Fibroblast of lung (primary cell): ENCODE measurements at regions not wholly inside any gene's neighbourhood (a gene's known extent, or its start where the extent isn't known, plus 50 kb on each side); places are given as distances from the start of the nearest gene placed in this dataset.

Experiments
- DNase-seq, 2 donors: peaks; one replicate each; pipeline versions ENCODE4 v3.0.0 to v3.0.0-alpha.2; 2010; ENCODE audit warnings: low read depth in 2 of 2
- H2AFZ ChIP-seq: 2 replicates; pipeline ENCODE4 v1.5.1; 2012; ENCODE audit warnings: low read length, control low read depth, inconsistent platforms
- H3K27ac ChIP-seq: 2 replicates; pipeline ENCODE4 v1.5.1; 2011; ENCODE audit warnings: low read length, control low read depth; ENCODE audit not compliant: insufficient read depth
- H3K27me3 ChIP-seq: 2 replicates; pipeline ENCODE4 v1.5.1; 2011; ENCODE audit warnings: mild to moderate bottlenecking, low read length; ENCODE audit not compliant: control insufficient read depth, insufficient read depth
- H3K36me3 ChIP-seq: 2 replicates; pipeline ENCODE4 v1.5.1; 2011; ENCODE audit warnings: low read length; ENCODE audit not compliant: control insufficient read depth, insufficient read depth
- H3K4me1 ChIP-seq: 2 replicates; pipeline ENCODE4 v1.5.1; 2011; ENCODE audit warnings: low read length; ENCODE audit not compliant: control insufficient read depth, insufficient read depth; ENCODE audit errors: extremely low read depth
- H3K4me2 ChIP-seq: 2 replicates; pipeline ENCODE4 v1.5.1; 2011; ENCODE audit warnings: low read length, control low read depth; ENCODE audit not compliant: insufficient read depth; ENCODE audit errors: extremely low read depth
- H3K4me3 ChIP-seq, 4 experiments: fragments of 200-600 bp in 1 of 4; sonication (generic) in 1 of 4; replicated peaks in 1 of 4; 2 replicates each; pipeline ENCODE4 v1.5.1; 2011 to 2016; ENCODE audit warnings: low read length in 4 of 4, low read depth in 3 of 4, mild to moderate bottlenecking in 3 of 4, control low read depth in 2 of 4, inconsistent platforms in 1 of 4, mixed read lengths in 1 of 4; ENCODE audit not compliant: insufficient read depth in 1 of 4; ENCODE audit errors: control extremely low read depth in 1 of 4
- H3K79me2 ChIP-seq: 2 replicates; pipeline ENCODE4 v1.5.1; 2012; ENCODE audit warnings: mild to moderate bottlenecking, low read length, inconsistent platforms; ENCODE audit not compliant: control insufficient read depth, insufficient read depth
- H3K9ac ChIP-seq: 2 replicates; pipeline ENCODE4 v1.5.1; 2011; ENCODE audit warnings: mild to moderate bottlenecking, low read length, control low read depth; ENCODE audit not compliant: insufficient read depth
- H3K9me3 ChIP-seq: 2 replicates; pipeline ENCODE4 v1.5.1; 2012; ENCODE audit warnings: low read depth, low read length; ENCODE audit not compliant: control insufficient read depth, insufficient read depth
- H4K20me1 ChIP-seq: 2 replicates; pipeline ENCODE4 v1.5.1; 2011; ENCODE audit warnings: low read length; ENCODE audit not compliant: control insufficient read depth, insufficient read depth; ENCODE audit errors: extremely low read depth
- EZH2 ChIP-seq: IDR thresholded peaks from 2 replicates; pipeline ENCODE4 v1.5.1; 2012; ENCODE audit warnings: low read length, control low read depth, mild to moderate bottlenecking; ENCODE audit errors: missing control alignments
- TF ChIP-seq, protein P1 (sequence below), 2 donors: IDR thresholded peaks in 1 of 2; conservative IDR thresholded peaks in 1 of 2; 1 replicate in 1 of 2; 2 replicates in 1 of 2; pipeline ENCODE4 v1.5.1; 2011 to 2012; ENCODE audit warnings: low read length in 2 of 2, control low read depth in 1 of 2, inconsistent platforms in 1 of 2, low read depth in 1 of 2, mild to moderate bottlenecking in 1 of 2

DNA sequence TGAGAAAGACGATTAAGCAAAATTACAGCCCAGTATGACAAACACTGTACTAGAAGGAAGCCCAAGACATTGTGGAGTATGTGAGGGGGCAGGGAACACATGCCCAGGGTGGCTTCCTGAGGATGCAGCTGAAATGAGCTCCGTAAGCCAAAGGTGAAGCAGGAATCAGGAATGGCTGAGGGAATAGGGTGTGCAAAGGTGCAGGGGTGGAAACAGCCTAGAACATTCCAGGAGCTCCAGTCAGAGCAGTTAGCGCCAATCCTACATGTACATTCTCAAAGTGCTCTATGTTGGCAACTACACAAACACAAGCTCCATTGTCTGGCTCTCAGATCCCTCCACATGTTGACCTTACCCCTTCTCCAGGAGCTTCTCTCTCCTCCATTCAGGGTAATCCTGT, 257.9 kb downstream of the MAN2A1 start:
- H4K20me1 ChIP-seq = no peaks in the 10 kb centered on the region
- peaks cover 2% of the 10 kb centered on the region for H3K27me3 ChIP-seq
- no peak overlapping the region for H3K27ac ChIP-seq
- no peaks in the 10 kb centered on the region for H3K36me3 ChIP-seq
- no peaks in the 10 kb centered on the region for H3K9me3 ChIP-seq
- H3K9ac ChIP-seq = no peak overlapping the region
- no peaks in the 10 kb centered on the region for H3K4me1 ChIP-seq
- H3K4me2 ChIP-seq = no peak overlapping the region
- TF ChIP-seq, protein P1, sequence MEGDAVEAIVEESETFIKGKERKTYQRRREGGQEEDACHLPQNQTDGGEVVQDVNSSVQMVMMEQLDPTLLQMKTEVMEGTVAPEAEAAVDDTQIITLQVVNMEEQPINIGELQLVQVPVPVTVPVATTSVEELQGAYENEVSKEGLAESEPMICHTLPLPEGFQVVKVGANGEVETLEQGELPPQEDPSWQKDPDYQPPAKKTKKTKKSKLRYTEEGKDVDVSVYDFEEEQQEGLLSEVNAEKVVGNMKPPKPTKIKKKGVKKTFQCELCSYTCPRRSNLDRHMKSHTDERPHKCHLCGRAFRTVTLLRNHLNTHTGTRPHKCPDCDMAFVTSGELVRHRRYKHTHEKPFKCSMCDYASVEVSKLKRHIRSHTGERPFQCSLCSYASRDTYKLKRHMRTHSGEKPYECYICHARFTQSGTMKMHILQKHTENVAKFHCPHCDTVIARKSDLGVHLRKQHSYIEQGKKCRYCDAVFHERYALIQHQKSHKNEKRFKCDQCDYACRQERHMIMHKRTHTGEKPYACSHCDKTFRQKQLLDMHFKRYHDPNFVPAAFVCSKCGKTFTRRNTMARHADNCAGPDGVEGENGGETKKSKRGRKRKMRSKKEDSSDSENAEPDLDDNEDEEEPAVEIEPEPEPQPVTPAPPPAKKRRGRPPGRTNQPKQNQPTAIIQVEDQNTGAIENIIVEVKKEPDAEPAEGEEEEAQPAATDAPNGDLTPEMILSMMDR (conservative IDR thresholded peaks at IDR 0.05 in 1 of 2, IDR thresholded peaks at IDR 0.05 in 1 of 2; ENCODE audit: low read depth in 1 of 2, low read length in 2 of 2) = no peak
- no peak for TF ChIP-seq EZH2
- no peak for DNase-seq
- no peaks in the 10 kb centered on the region for H3K79me2 ChIP-seq
- no peak overlapping the region for H3K4me3 ChIP-seq
- no peak overlapping the region for H2AFZ ChIP-seq

DNA sequence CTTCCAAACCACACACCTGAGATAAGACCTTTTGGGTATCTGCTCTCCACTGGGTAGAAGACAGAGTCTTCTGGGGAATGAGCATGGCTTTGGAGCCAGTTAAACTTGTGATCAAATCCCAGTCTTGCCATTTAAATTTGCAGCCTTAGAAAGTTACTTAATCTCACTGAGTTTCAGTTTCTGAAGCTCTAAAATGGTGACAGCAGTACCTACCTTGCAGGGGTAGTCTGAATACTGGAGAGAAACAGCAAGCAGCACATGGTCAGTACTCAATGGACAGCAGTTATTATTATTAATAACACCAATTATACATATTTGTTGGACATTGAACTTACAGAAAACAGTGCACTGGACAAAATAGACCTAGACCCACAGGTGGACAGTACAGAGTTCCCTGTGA, 260.9 kb downstream of the MAN2A1 start:
- no peaks in the 10 kb centered on the region for H4K20me1 ChIP-seq
- no peaks in the 10 kb centered on the region for H3K9me3 ChIP-seq
- H3K4me1 ChIP-seq = no peaks in the 10 kb centered on the region
- no peak overlapping the region for H3K9ac ChIP-seq
- H3K36me3 ChIP-seq = no peaks in the 10 kb centered on the region
- no peak overlapping the region for H2AFZ ChIP-seq
- H3K27me3 ChIP-seq = peaks cover 2% of the 10 kb centered on the region
- H3K4me2 ChIP-seq = no peak overlapping the region
- H3K27ac ChIP-seq = no peak overlapping the region
- H3K4me3 ChIP-seq = no peak overlapping the region
- no peaks in the 10 kb centered on the region for H3K79me2 ChIP-seq
- TF ChIP-seq, protein P1 (conservative IDR thresholded peaks at IDR 0.05 in 1 of 2, IDR thresholded peaks at IDR 0.05 in 1 of 2; ENCODE audit: low read depth in 1 of 2, low read length in 2 of 2) = no peak
- no peak for TF ChIP-seq EZH2
- DNase-seq = no peak

DNA sequence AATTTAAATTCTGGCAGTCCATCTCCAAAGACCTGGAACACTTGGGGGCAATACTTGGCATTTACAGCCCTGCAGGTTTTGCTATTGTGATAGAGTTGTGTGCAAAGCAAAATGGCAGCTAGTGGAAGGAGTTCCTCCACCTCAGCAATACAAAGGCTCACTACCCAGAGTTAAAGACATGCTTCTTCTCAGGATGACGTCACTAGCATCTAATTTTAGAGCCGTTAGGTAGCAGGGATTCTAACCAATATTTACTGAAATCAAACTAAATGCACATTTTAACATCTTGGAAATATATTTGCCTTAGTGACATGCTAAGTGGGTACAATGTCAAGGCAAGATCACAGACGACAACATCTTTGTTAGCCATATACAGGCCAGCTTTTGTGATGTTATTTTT, 261.6 kb downstream of the MAN2A1 start:
- no peak for DNase-seq

More for the DNA sequence above, 261.6 kb downstream of the MAN2A1 start:
- H3K36me3 ChIP-seq = no peaks in the 10 kb centered on the region
- no peaks in the 10 kb centered on the region for H3K4me1 ChIP-seq
- no peak overlapping the region for H3K4me3 ChIP-seq
- no peak overlapping the region for H2AFZ ChIP-seq
- no peaks in the 10 kb centered on the region for H3K79me2 ChIP-seq
- no peak for TF ChIP-seq EZH2
- TF ChIP-seq, protein P1 (conservative IDR thresholded peaks at IDR 0.05 in 1 of 2, IDR thresholded peaks at IDR 0.05 in 1 of 2; ENCODE audit: low read depth in 1 of 2, low read length in 2 of 2) = no peak
- H4K20me1 ChIP-seq = no peaks in the 10 kb centered on the region
- H3K27ac ChIP-seq = no peak overlapping the region
- no peak overlapping the region for H3K4me2 ChIP-seq
- H3K27me3 ChIP-seq = peaks cover under 1% of the 10 kb centered on the region
- no peaks in the 10 kb centered on the region for H3K9me3 ChIP-seq
- H3K9ac ChIP-seq = no peak overlapping the region
